IMR-90 (cell line): ENCODE measurements at regions not wholly inside any gene's neighbourhood (a gene's known extent, or its start where the extent isn't known, plus 50 kb on each side); places are given as distances from the start of the nearest gene placed in this dataset.
A peak's percentile ranks its signal among the peaks of the same experiment; 100 is the strongest.

Source experiments
- ATAC-seq: fragments of 200-7000 bp; cut with Tn5 transposase; 2 replicates; pipeline ENCODE4 v1.9.1; 2020; ENCODE audit warnings: low read depth, mild to moderate bottlenecking, moderate library complexity
- BruUV-seq: library from RNA; stranded (reverse); fragments of 400-500 nt; replicated peaks from 2 replicates; lab custom pipeline; 2021; lab: Mats Ljungman, UMichigan
- CTCF ChIA-PET: fragments of 300-600 bp; formaldehyde crosslinking; extraction: SDS; loops from one replicate; lab custom pipeline; 2021; ENCODE audit warnings: antibody characterized with exemption; lab: Yijun Ruan, JAX
- POLR2A ChIA-PET: fragments of 300-600 bp; sonication (Branson Sonifier 250); formaldehyde crosslinking; loops from one replicate; lab custom pipeline; 2022; ENCODE audit warnings: antibody characterized with exemption; ENCODE audit not compliant: unreplicated experiment; lab: Charles Lee
- DNase-seq: peaks from one replicate; pipeline ENCODE4 v3.0.0; 2013
- H2AFZ ChIP-seq: replicated peaks from 2 replicates; pipeline ENCODE3; 2013; ENCODE audit warnings: low read length, mild to moderate bottlenecking; ENCODE audit not compliant: poor library complexity
- H2AK5ac ChIP-seq: 2 replicates; pipeline ENCODE4 v1.6.1; 2013; ENCODE audit warnings: low read depth, low read length, inconsistent platforms
- H2AK9ac ChIP-seq: replicated peaks from 2 replicates; pipeline ENCODE3; 2013; ENCODE audit warnings: mild to moderate bottlenecking, low read depth, low read length, moderate library complexity; ENCODE audit not compliant: poor library complexity
- H2BK120ac ChIP-seq: 2 replicates; pipeline ENCODE4 v1.6.1; 2013; ENCODE audit warnings: low read depth, low read length, inconsistent platforms
- H2BK15ac ChIP-seq: 3 replicates; pipeline ENCODE4 v1.6.1; 2013; ENCODE audit warnings: low read depth, low read length, inconsistent platforms
- H2BK20ac ChIP-seq: 2 replicates; pipeline ENCODE4 v1.6.1; 2013; ENCODE audit warnings: low read depth, mild to moderate bottlenecking, inconsistent platforms, low read length, moderate library complexity
- H2BK5ac ChIP-seq: 2 replicates; pipeline ENCODE4 v1.6.1; 2013; ENCODE audit warnings: mild to moderate bottlenecking, low read depth, low read length, inconsistent platforms; ENCODE audit not compliant: poor library complexity, severe bottlenecking
- H3K14ac ChIP-seq: replicated peaks from 2 replicates; pipeline ENCODE4 v1.6.1; 2013; ENCODE audit warnings: low read depth, low read length, inconsistent platforms
- H3K18ac ChIP-seq: 2 replicates; pipeline ENCODE4 v1.6.1; 2013; ENCODE audit warnings: low read depth, low read length, control low read depth
- H3K23ac ChIP-seq: 2 replicates; pipeline ENCODE4 v1.6.1; 2013; ENCODE audit warnings: low read depth, low read length, inconsistent platforms
- H3K27ac ChIP-seq: 2 replicates; pipeline ENCODE4 v1.5.1; 2013; ENCODE audit warnings: mild to moderate bottlenecking, control low read depth, low read length; ENCODE audit not compliant: insufficient read depth
- H3K27me3 ChIP-seq: 2 replicates; pipeline ENCODE4 v1.6.1; 2013; ENCODE audit warnings: low read length; ENCODE audit not compliant: control insufficient read depth, insufficient read depth
- H3K36me3 ChIP-seq: 2 replicates; pipeline ENCODE4 v1.6.1; 2013; ENCODE audit warnings: low read length, mixed read lengths; ENCODE audit not compliant: control insufficient read depth, insufficient read depth
- H3K4ac ChIP-seq: 2 replicates; pipeline ENCODE4 v1.6.1; 2013; ENCODE audit warnings: low read depth, low read length, inconsistent platforms
- H3K4me1 ChIP-seq: 2 replicates; pipeline ENCODE4 v1.6.1; 2013; ENCODE audit warnings: low read length, mixed read lengths; ENCODE audit not compliant: control insufficient read depth, insufficient read depth
- H3K4me2 ChIP-seq: 2 replicates; pipeline ENCODE4 v1.6.1; 2013; ENCODE audit warnings: low read depth, mild to moderate bottlenecking, control low read depth, low read length, moderate library complexity
- H3K4me3 ChIP-seq: 2 replicates; pipeline ENCODE4 v1.5.1; 2013; ENCODE audit warnings: low read depth, mild to moderate bottlenecking, control low read depth, low read length, moderate library complexity; ENCODE audit not compliant: insufficient read depth
- H3K56ac ChIP-seq: 2 replicates; pipeline ENCODE4 v1.6.1; 2013; ENCODE audit warnings: low read length, inconsistent platforms; ENCODE audit not compliant: insufficient read depth; ENCODE audit errors: extremely low read depth
- H3K79me1 ChIP-seq, 2 experiments: 2 replicates each; pipeline ENCODE4 v1.6.1; 2013; ENCODE audit warnings: low read length in 2 of 2, inconsistent platforms in 1 of 2, low read depth in 1 of 2
- H3K9ac ChIP-seq: 2 replicates; pipeline ENCODE4 v1.6.1; 2013; ENCODE audit warnings: low read depth, low read length, control low read depth
- H3K9me1 ChIP-seq: 2 replicates; pipeline ENCODE4 v1.6.1; 2013; ENCODE audit warnings: low read length, inconsistent platforms; ENCODE audit not compliant: insufficient read depth
- H3K9me3 ChIP-seq: 2 replicates; pipeline ENCODE4 v1.6.1; 2013; ENCODE audit warnings: low read length; ENCODE audit not compliant: control insufficient read depth, insufficient read depth
- H4K20me1 ChIP-seq: 2 replicates; pipeline ENCODE4 v1.6.1; 2013; ENCODE audit warnings: low read length, inconsistent platforms; ENCODE audit not compliant: insufficient read depth
- H4K5ac ChIP-seq: 2 replicates; pipeline ENCODE4 v1.6.1; 2013; ENCODE audit warnings: mild to moderate bottlenecking, low read depth, low read length, control low read depth
- H4K8ac ChIP-seq, 2 experiments: 2 replicates each; pipeline ENCODE4 v1.6.1; 2013; ENCODE audit warnings: low read depth in 2 of 2, low read length in 2 of 2, control low read depth in 1 of 2, inconsistent platforms in 1 of 2
- H4K91ac ChIP-seq: 2 replicates; pipeline ENCODE4 v1.6.1; 2013; ENCODE audit warnings: low read depth, low read length, inconsistent platforms; ENCODE audit not compliant: insufficient read depth
- BHLHE40 ChIP-seq: fragments of 150-350 bp; IDR thresholded peaks from 2 replicates; pipeline ENCODE4 v1.6.1; 2016; ENCODE audit warnings: mild to moderate bottlenecking, low read depth, low read length
- RAD21 ChIP-seq: IDR thresholded peaks from 2 replicates; pipeline ENCODE4 v1.6.1; 2012; ENCODE audit warnings: low read length, improper control_type of control experiment
- RFX5 ChIP-seq: IDR thresholded peaks from 2 replicates; pipeline ENCODE4 v1.8.0; 2012; ENCODE audit warnings: low read depth, mild to moderate bottlenecking, low read length, moderate library complexity
- SMC3 ChIP-seq: fragments of 150-350 bp; IDR thresholded peaks from 2 replicates; pipeline ENCODE4 v1.6.1; 2016; ENCODE audit warnings: low read depth, mild to moderate bottlenecking, antibody characterized with exemption, low read length, moderate library complexity
- WGBS, 2 experiments: methylation state at CpG; one replicate each; pipeline versions ENCODE4 v1.1.5 to v1.1.7; 2013; ENCODE audit warnings: missing lambda C conversion rate in 2 of 2; ENCODE audit not compliant: insufficient read length in 1 of 2; ENCODE audit errors: extremely low coverage in 2 of 2; 5-methylcytosine and 5-hydroxymethylcytosine counted together
- dilution Hi-C: fragments of 300-500 bp; cut with HindIII; formaldehyde crosslinking; loops from one replicate; pipeline ENCODE4 v1.14.3; 2018; ENCODE audit warnings: low sequenced_read_pairs; ENCODE audit not compliant: unreplicated experiment
- in situ Hi-C: fragments of 300-500 bp; cut with MboI; formaldehyde crosslinking; loops from 3 replicates; pipeline ENCODE4 v1.14.3; 2019; ENCODE audit warnings: low sequenced_read_pairs, inconsistent platforms, mixed read lengths
- intact Hi-C: fragments of 100-400 bp; cut with micrococcal nuclease; formaldehyde crosslinking; loops from 2 replicates; pipeline ENCODE4 v1.10.0; 2022
- TF ChIP-seq, protein P1 (sequence below): conservative IDR thresholded peaks from 2 replicates; pipeline ENCODE4 v1.5.1; 2012; ENCODE audit warnings: mild to moderate bottlenecking, low read depth, low read length, improper control_type of control experiment

DNA sequence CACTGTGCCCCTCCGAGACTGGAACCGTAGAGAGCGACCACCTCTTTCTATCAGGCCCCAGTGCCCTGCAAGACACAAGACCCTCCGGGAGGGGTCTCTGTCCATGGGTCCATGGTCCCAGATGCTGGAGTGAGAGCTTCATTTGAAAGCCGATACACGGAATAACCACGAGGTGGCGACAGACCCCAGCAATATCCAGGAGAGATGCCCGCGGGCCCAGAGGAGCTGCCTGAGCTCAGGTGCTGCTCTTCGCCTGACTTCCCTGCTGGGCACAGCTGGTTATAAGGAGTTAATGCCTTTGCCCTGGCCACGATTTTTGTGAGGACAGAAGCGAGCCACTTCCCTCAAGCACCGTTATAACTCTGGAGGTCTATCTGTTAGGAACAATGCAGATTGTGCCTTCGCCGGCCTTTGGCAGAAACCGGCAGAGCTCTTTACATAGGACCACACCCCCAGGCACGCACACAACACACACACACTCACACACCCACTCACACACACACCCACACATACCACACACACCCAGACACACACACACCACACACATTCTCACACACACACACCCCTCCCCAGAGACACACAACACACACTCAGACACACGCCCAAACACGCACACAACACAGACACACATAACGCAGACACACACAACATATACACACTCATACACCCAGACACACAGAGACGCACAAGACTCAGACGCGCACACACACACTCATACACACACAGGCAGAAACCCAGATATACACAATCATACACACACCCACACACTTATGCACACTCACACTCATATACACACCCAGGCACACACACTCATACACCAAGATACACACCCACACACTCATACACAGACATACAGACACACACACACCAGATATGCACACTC lies 436.4 kb downstream of the SOX9 start:
- ATAC-seq (peak; percentile 80), DNase-seq (peak; percentile 57)
- Histone ChIP-seq H3K4ac (no peak overlapping the region), H3K27ac (no peak overlapping the region), H4K91ac (no peak overlapping the region), H3K79me1 (peaks cover 35 to 65% of the 10 kb centered on the region in 2 experiments), H3K4me3 (no peak overlapping the region), H3K4me1 (peaks cover 1% of the 10 kb centered on the region; the same call in 1 of the 2 replicates), H3K9ac (no peak overlapping the region), H4K5ac (no peak overlapping the region), H3K14ac (no peak overlapping the region), H3K18ac (no peak overlapping the region), H3K56ac (no peak overlapping the region), H2BK120ac (no peak overlapping the region), H2AK5ac (peak overlapping the region; percentile 59; the same call in 1 of the 2 replicates), H3K9me3 (no peaks in the 10 kb centered on the region), H4K8ac (no peak overlapping the region), H2BK15ac (no peak overlapping the region), H2BK5ac (peak overlapping the region; percentile 26), H3K27me3 (no peaks in the 10 kb centered on the region), H3K9me1 (peaks cover 11% of the 10 kb centered on the region), H2BK20ac (no peak overlapping the region), H3K23ac (no peak overlapping the region), H4K20me1 (peaks cover 41% of the 10 kb centered on the region), H3K4me2 (no peak overlapping the region), H3K36me3 (no peaks in the 10 kb centered on the region), H2AK9ac (no peak overlapping the region), H2AFZ (peak overlapping the region; percentile 69)
- intact Hi-C loops (loop anchor here (1.0 to 5.0 kb wide), 2 partner anchors 632 to 1920 kb away; no protein-coding TSS in a partner anchor), in situ Hi-C loops (loop anchor here (25.0 kb wide), 1 partner anchor 430 kb away; no protein-coding TSS in a partner anchor), dilution Hi-C loops (no loop called here)
- TF ChIP-seq RAD21 (peak; percentile 90), SMC3 (peak; percentile 58), BHLHE40 (no peak), RFX5 (no peak)
- TF ChIP-seq, protein P1, sequence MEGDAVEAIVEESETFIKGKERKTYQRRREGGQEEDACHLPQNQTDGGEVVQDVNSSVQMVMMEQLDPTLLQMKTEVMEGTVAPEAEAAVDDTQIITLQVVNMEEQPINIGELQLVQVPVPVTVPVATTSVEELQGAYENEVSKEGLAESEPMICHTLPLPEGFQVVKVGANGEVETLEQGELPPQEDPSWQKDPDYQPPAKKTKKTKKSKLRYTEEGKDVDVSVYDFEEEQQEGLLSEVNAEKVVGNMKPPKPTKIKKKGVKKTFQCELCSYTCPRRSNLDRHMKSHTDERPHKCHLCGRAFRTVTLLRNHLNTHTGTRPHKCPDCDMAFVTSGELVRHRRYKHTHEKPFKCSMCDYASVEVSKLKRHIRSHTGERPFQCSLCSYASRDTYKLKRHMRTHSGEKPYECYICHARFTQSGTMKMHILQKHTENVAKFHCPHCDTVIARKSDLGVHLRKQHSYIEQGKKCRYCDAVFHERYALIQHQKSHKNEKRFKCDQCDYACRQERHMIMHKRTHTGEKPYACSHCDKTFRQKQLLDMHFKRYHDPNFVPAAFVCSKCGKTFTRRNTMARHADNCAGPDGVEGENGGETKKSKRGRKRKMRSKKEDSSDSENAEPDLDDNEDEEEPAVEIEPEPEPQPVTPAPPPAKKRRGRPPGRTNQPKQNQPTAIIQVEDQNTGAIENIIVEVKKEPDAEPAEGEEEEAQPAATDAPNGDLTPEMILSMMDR: peak; percentile 83
- WGBS, 2 experiments: 50% methylated on average over 12 of the region's 24 CpGs; no CpG with 5 or more reads in 1 of the 2 experiments
- ChIA-PET POLR2A (no interaction called here), CTCF (interaction anchor here (0.5 to 1.9 kb wide), 23 partner anchors 10 to 671 kb away, joined by 3 to 24 read pairs (median 4); no protein-coding TSS in a partner anchor)
- BruUV-seq: no TSS peak
